SK-N-SH treated with all-trans-retinoic acid at 6 μM for 48 hours (cell line): ENCODE measurements at regions not wholly inside any gene's neighbourhood (a gene's known extent, or its start where the extent isn't known, plus 50 kb on each side); places are given as distances from the start of the nearest gene placed in this dataset.

Experiments used
- ATAC-seq: fragments of 200-7000 bp; cut with Tn5 transposase; 3 replicates; pipeline ENCODE4 v1.9.1; 2020; ENCODE audit warnings: mild to moderate bottlenecking, moderate library complexity
- BACH2 ChIP-seq: fragments of 250-450 bp; sonication (Bioruptor Pico); IDR thresholded peaks from 2 replicates; pipeline ENCODE4 v1.9.0; 2021; ENCODE audit warnings: mild to moderate bottlenecking, borderline replicate concordance
- ESRRG ChIP-seq: fragments of 250-450 bp; sonication (Bioruptor Pico); IDR thresholded peaks from 2 replicates; pipeline ENCODE4 v1.6.1; 2021; ENCODE audit warnings: mild to moderate bottlenecking
- PPARA ChIP-seq: fragments of 250-450 bp; sonication (Bioruptor Pico); IDR thresholded peaks from 2 replicates; pipeline ENCODE4 v1.5.0; 2020; ENCODE audit warnings: mild to moderate bottlenecking, borderline replicate concordance
- RARB ChIP-seq: fragments of 250-450 bp; sonication (Bioruptor Pico); IDR thresholded peaks from 2 replicates; pipeline ENCODE4 v1.8.0; 2021; ENCODE audit warnings: mild to moderate bottlenecking, moderate library complexity
- SNAI2 ChIP-seq: fragments of 250-450 bp; sonication (Bioruptor Pico); IDR thresholded peaks from 2 replicates; pipeline ENCODE4 v1.5.0; 2020; ENCODE audit warnings: mild to moderate bottlenecking, moderate library complexity
- TCF4 ChIP-seq: fragments of 250-450 bp; sonication (Bioruptor Pico); IDR thresholded peaks from 2 replicates; pipeline ENCODE4 v1.8.0; 2021; ENCODE audit warnings: mild to moderate bottlenecking, moderate library complexity, borderline replicate concordance
- TOX ChIP-seq: fragments of 250-450 bp; sonication (Bioruptor Pico); IDR thresholded peaks from 2 replicates; pipeline ENCODE4 v1.8.0; 2021; ENCODE audit warnings: mild to moderate bottlenecking, moderate library complexity, borderline replicate concordance
- ZFP3 ChIP-seq: fragments of 250-450 bp; sonication (Bioruptor Pico); IDR thresholded peaks from 2 replicates; pipeline ENCODE4 v1.5.0; 2020; ENCODE audit warnings: mild to moderate bottlenecking, moderate library complexity
- ZFP30 ChIP-seq: fragments of 450-650 bp; formaldehyde crosslinking; IDR thresholded peaks from 2 replicates; pipeline ENCODE4 v1.5.0; 2022; ENCODE audit warnings: mild to moderate bottlenecking, moderate library complexity
- ZNF565 ChIP-seq: fragments of 450-650 bp; formaldehyde crosslinking; conservative IDR thresholded peaks from 2 replicates; pipeline ENCODE4 v1.5.0; 2020; ENCODE audit warnings: low read depth, mild to moderate bottlenecking, moderate library complexity
- TF ChIP-seq, protein P1 (sequence below): fragments of 250-450 bp; sonication (Bioruptor Pico); IDR thresholded peaks from 2 replicates; pipeline ENCODE4 v1.5.1; 2020; ENCODE audit warnings: low read depth, mild to moderate bottlenecking, moderate library complexity
- TF ChIP-seq, protein P2 (sequence below): fragments of 250-450 bp; sonication (Bioruptor Pico); IDR thresholded peaks from 2 replicates; pipeline ENCODE4 v1.8.0; 2020; ENCODE audit warnings: mild to moderate bottlenecking, moderate library complexity, borderline replicate concordance
- TF ChIP-seq, protein P3 (sequence below): fragments of 250-450 bp; sonication (Bioruptor Pico); IDR thresholded peaks from 2 replicates; pipeline ENCODE4 v1.5.1; 2021; ENCODE audit warnings: mild to moderate bottlenecking, moderate library complexity
- TF ChIP-seq, protein P4 (sequence below): fragments of 250-450 bp; sonication (Bioruptor Pico); IDR thresholded peaks from 2 replicates; pipeline ENCODE4 v1.5.0; 2020; ENCODE audit warnings: mild to moderate bottlenecking, moderate library complexity
- TF ChIP-seq, protein P5 (sequence below): fragments of 250-450 bp; sonication (Bioruptor Pico); IDR thresholded peaks from 2 replicates; pipeline ENCODE4 v1.8.0; 2021; ENCODE audit warnings: low read depth, mild to moderate bottlenecking, moderate library complexity, borderline replicate concordance

DNA sequence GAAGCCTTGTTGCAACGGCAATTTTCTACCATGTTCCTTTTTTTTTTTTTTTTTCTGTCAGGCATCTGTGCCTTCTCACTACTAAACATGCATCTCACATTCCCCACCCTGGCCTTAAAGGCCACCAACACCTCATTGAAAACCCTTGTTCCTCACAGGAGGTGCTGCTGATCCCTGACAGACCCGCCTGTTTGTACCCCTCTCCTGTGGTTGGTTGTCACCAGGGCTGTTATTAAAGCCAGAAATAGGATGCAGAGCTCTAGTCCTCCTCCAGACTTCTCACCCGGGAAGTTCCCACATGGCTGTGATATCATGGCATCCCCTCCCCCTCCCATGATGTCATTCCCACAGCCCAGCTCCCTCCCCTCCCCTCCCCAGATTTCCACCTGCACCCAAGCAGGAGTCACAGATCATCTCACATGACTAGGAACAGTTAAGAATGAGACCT is 302.8 kb upstream of the NCAM1 start:
- TF ChIP-seq, protein P1, sequence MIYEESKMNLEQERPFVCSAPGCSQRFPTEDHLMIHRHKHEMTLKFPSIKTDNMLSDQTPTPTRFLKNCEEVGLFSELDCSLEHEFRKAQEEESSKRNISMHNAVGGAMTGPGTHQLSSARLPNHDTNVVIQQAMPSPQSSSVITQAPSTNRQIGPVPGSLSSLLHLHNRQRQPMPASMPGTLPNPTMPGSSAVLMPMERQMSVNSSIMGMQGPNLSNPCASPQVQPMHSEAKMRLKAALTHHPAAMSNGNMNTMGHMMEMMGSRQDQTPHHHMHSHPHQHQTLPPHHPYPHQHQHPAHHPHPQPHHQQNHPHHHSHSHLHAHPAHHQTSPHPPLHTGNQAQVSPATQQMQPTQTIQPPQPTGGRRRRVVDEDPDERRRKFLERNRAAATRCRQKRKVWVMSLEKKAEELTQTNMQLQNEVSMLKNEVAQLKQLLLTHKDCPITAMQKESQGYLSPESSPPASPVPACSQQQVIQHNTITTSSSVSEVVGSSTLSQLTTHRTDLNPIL (CRISPR knock-in tag): no peak
- ATAC-seq: no peak

DNA sequence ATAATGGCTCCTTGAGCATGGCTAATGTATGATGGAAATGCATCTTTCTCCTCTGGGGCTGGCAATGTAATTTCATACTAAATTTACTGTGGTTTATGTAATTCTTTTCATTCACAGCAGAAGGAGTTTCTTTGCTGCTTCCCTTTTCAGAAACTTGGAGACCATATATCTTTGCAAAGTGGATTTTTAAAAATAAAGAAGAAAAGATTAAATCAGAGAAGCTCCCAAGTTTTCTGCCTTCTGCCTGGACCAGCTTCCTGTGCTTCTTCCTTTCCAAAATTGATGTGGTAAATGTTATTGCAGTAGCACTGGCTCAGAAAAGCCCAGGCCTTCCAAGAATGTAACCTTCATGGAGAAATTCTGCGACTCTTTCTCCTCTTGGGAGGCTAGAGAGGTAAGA is 300.1 kb upstream of the NCAM1 start:
- no peak for ATAC-seq
- TF ChIP-seq TOX (CRISPR knock-in tag): no peak
- TF ChIP-seq PPARA (CRISPR knock-in tag): no peak
- no peak for TF ChIP-seq BACH2 (CRISPR knock-in tag)
- no peak for TF ChIP-seq RARB
- TF ChIP-seq ZNF565 (CRISPR knock-in tag): no peak
- no peak for TF ChIP-seq SNAI2 (CRISPR knock-in tag)
- TF ChIP-seq, protein P2, sequence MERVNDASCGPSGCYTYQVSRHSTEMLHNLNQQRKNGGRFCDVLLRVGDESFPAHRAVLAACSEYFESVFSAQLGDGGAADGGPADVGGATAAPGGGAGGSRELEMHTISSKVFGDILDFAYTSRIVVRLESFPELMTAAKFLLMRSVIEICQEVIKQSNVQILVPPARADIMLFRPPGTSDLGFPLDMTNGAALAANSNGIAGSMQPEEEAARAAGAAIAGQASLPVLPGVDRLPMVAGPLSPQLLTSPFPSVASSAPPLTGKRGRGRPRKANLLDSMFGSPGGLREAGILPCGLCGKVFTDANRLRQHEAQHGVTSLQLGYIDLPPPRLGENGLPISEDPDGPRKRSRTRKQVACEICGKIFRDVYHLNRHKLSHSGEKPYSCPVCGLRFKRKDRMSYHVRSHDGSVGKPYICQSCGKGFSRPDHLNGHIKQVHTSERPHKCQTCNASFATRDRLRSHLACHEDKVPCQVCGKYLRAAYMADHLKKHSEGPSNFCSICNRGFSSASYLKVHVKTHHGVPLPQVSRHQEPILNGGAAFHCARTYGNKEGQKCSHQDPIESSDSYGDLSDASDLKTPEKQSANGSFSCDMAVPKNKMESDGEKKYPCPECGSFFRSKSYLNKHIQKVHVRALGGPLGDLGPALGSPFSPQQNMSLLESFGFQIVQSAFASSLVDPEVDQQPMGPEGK (CRISPR knock-in tag): no peak
- TF ChIP-seq TCF4 (CRISPR knock-in tag): no peak
- TF ChIP-seq ESRRG: no peak
- no peak for TF ChIP-seq ZFP30 (CRISPR knock-in tag)
- no peak for TF ChIP-seq ZFP3 (CRISPR knock-in tag)

DNA sequence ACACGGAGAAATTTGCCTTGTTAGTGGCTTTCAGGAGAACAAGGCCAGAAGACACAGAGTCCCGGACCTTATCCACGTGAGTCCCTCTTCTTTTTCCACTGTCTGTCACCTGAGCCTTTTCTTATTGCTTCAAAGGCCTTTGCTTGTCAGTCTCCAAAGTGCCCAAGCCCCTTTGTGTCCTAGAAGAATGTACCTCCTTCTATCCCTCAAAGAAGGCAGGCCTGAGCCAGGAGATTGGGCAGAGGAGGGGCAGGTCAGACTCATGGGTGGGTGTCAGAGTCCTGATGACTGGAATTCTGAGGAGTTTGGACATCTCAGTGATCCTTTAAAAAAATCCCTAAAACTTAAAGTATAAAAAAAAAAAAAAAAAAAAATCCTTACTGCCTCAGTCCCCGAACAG is 299.6 kb upstream of the NCAM1 start:
- no peak for ATAC-seq
- TF ChIP-seq, protein P3, sequence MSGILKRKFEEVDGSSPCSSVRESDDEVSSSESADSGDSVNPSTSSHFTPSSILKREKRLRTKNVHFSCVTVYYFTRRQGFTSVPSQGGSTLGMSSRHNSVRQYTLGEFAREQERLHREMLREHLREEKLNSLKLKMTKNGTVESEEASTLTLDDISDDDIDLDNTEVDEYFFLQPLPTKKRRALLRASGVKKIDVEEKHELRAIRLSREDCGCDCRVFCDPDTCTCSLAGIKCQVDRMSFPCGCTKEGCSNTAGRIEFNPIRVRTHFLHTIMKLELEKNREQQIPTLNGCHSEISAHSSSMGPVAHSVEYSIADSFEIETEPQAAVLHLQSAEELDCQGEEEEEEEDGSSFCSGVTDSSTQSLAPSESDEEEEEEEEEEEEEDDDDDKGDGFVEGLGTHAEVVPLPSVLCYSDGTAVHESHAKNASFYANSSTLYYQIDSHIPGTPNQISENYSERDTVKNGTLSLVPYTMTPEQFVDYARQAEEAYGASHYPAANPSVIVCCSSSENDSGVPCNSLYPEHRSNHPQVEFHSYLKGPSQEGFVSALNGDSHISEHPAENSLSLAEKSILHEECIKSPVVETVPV (CRISPR knock-in tag): no peak
- no peak for TF ChIP-seq TOX (CRISPR knock-in tag)
- TF ChIP-seq, protein P4, sequence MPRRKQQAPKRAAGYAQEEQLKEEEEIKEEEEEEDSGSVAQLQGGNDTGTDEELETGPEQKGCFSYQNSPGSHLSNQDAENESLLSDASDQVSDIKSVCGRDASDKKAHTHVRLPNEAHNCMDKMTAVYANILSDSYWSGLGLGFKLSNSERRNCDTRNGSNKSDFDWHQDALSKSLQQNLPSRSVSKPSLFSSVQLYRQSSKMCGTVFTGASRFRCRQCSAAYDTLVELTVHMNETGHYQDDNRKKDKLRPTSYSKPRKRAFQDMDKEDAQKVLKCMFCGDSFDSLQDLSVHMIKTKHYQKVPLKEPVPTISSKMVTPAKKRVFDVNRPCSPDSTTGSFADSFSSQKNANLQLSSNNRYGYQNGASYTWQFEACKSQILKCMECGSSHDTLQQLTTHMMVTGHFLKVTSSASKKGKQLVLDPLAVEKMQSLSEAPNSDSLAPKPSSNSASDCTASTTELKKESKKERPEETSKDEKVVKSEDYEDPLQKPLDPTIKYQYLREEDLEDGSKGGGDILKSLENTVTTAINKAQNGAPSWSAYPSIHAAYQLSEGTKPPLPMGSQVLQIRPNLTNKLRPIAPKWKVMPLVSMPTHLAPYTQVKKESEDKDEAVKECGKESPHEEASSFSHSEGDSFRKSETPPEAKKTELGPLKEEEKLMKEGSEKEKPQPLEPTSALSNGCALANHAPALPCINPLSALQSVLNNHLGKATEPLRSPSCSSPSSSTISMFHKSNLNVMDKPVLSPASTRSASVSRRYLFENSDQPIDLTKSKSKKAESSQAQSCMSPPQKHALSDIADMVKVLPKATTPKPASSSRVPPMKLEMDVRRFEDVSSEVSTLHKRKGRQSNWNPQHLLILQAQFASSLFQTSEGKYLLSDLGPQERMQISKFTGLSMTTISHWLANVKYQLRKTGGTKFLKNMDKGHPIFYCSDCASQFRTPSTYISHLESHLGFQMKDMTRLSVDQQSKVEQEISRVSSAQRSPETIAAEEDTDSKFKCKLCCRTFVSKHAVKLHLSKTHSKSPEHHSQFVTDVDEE (CRISPR knock-in tag): no peak
- TF ChIP-seq, protein P5, sequence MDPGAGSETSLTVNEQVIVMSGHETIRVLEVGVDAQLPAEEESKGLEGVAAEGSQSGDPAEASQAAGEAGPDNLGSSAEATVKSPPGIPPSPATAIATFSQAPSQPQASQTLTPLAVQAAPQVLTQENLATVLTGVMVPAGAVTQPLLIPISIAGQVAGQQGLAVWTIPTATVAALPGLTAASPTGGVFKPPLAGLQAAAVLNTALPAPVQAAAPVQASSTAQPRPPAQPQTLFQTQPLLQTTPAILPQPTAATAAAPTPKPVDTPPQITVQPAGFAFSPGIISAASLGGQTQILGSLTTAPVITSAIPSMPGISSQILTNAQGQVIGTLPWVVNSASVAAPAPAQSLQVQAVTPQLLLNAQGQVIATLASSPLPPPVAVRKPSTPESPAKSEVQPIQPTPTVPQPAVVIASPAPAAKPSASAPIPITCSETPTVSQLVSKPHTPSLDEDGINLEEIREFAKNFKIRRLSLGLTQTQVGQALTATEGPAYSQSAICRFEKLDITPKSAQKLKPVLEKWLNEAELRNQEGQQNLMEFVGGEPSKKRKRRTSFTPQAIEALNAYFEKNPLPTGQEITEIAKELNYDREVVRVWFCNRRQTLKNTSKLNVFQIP: no peak

DNA sequence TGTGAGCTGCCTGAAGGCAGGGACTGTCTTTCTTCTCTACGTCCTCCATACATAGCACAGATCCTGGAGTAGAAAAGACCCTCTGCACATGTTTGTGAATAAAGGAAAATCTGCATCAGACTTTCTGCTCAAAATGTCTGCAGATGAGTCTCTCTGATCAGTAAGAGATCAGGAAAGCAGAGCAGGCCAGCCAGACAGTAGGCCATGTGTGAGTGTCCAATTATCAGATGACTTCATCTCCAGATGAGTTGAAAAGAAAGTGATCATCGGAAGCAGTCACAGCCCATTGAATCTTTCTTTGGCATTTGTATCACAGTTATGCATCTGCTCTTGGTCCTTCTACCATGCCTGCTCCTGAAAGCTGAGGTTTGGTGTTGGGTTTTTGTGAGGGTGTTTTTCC is 298.7 kb upstream of the NCAM1 start:
- no peak for ATAC-seq
- 0 out of 2 replicates have a peak, but pooled peaks have one; percentile 27 for TF ChIP-seq TCF4 (CRISPR knock-in tag)
- TF ChIP-seq, protein P1 (CRISPR knock-in tag): no peak
